H4 (cell line): ENCODE measurements at regions not wholly inside any gene's neighbourhood (a gene's known extent, or its start where the extent isn't known, plus 50 kb on each side); places are given as distances from the start of the nearest gene placed in this dataset.

ENCODE experiments used
- DNase-seq: peaks from one replicate; pipeline ENCODE4 v3.0.0-alpha.2; 2015; ENCODE audit warnings: low spot score

GRCh38 chr4:60500810-60501209 lies 699.3 kb upstream of the ADGRL3 start:
- no peak for DNase-seq

- DNase-seq: no peak
These were observed 697.4 kb upstream of the ADGRL3 start for GRCh38 chr4:60502733-60503132.

GRCh38 chr4:60506061-60506460 lies 694.1 kb upstream of the ADGRL3 start:
- no peak for DNase-seq

GRCh38 chr4:60522265-60522664 lies 677.9 kb upstream of the ADGRL3 start:
- DNase-seq: no peak

- DNase-seq: no peak
These were observed 668.2 kb upstream of the ADGRL3 start for GRCh38 chr4:60531776-60532379.

- DNase-seq: no peak
These were observed 655.1 kb upstream of the ADGRL3 start for GRCh38 chr4:60544981-60545380.

GRCh38 chr4:60562334-60562733 lies 637.8 kb upstream of the ADGRL3 start:
- DNase-seq: no peak

GRCh38 chr4:60565558-60565957 lies 634.6 kb upstream of the ADGRL3 start:
- no peak for DNase-seq

- no peak for DNase-seq
These were observed 624.8 kb upstream of the ADGRL3 start for GRCh38 chr4:60575336-60575735.

- DNase-seq: no peak
These were observed 620.8 kb upstream of the ADGRL3 start for GRCh38 chr4:60579335-60579734.

GRCh38 chr4:60581919-60582536 lies 618.1 kb upstream of the ADGRL3 start:
- DNase-seq: no peak

GRCh38 chr4:60588556-60588955 lies 611.6 kb upstream of the ADGRL3 start:
- DNase-seq: no peak

- DNase-seq: no peak
These were observed 610.7 kb upstream of the ADGRL3 start for GRCh38 chr4:60589425-60589824.

GRCh38 chr4:60590116-60590515 lies 610.0 kb upstream of the ADGRL3 start:
- DNase-seq: no peak

- no peak for DNase-seq
These were observed 594.3 kb upstream of the ADGRL3 start for GRCh38 chr4:60605646-60606354.

GRCh38 chr4:60611762-60612496 lies 588.2 kb upstream of the ADGRL3 start:
- DNase-seq: no peak

GRCh38 chr4:60617731-60618130 lies 582.4 kb upstream of the ADGRL3 start:
- no peak for DNase-seq

GRCh38 chr4:60619531-60620305 lies 580.4 kb upstream of the ADGRL3 start:
- DNase-seq: no peak

GRCh38 chr4:60637976-60638375 lies 562.1 kb upstream of the ADGRL3 start:
- DNase-seq: no peak

- DNase-seq: no peak
These were observed 551.4 kb upstream of the ADGRL3 start for GRCh38 chr4:60648774-60649173.

GRCh38 chr4:60652933-60653332 lies 547.2 kb upstream of the ADGRL3 start:
- DNase-seq: no peak

- no peak for DNase-seq
These were observed 544.8 kb upstream of the ADGRL3 start for GRCh38 chr4:60655356-60655755.
